HL-60/S4 treated with phorbol 12-myristate 13-acetate at 8.2 ng/mL for 4 days and 3 days (cell line): ENCODE measurements at regions not wholly inside any gene's neighbourhood (a gene's known extent, or its start where the extent isn't known, plus 50 kb on each side); places are given as distances from the start of the nearest gene placed in this dataset.

ENCODE experiments used
- in situ Hi-C: fragments of 300-500 bp; cut with MboI; formaldehyde crosslinking; loops from 2 replicates; pipeline ENCODE4 v1.15.0; 2022; ENCODE audit warnings: low sequenced_read_pairs

- in situ Hi-C loops = no loop called here
These were observed 111.5 kb upstream of the RPS6KA2 start for GRCh38 chr6:166738386-166739116.

GRCh38 chr6:166737261-166737660 lies 110.2 kb upstream of the RPS6KA2 start:
- in situ Hi-C loops = no loop called here

- in situ Hi-C loops = no loop called here
These were observed 109.6 kb upstream of the RPS6KA2 start for GRCh38 chr6:166736634-166737033.

- in situ Hi-C loops = no loop called here
These were observed 106.8 kb upstream of the RPS6KA2 start for GRCh38 chr6:166733900-166734299.

- in situ Hi-C loops = no loop called here
These were observed 102.6 kb upstream of the RPS6KA2 start for GRCh38 chr6:166729658-166730057.

GRCh38 chr6:166728884-166729530 lies 102.0 kb upstream of the RPS6KA2 start:
- in situ Hi-C loops = no loop called here

- in situ Hi-C loops = no loop called here
These were observed 99.2 kb upstream of the RPS6KA2 start for GRCh38 chr6:166726201-166726600.

GRCh38 chr6:166725571-166725970 lies 98.5 kb upstream of the RPS6KA2 start:
- in situ Hi-C loops = no loop called here

- in situ Hi-C loops = no loop called here
These were observed 97.5 kb upstream of the RPS6KA2 start for GRCh38 chr6:166724576-166724975.

- in situ Hi-C loops = no loop called here
These were observed 95.7 kb upstream of the RPS6KA2 start for GRCh38 chr6:166722785-166723184.

GRCh38 chr6:166721576-166721975 lies 94.5 kb upstream of the RPS6KA2 start:
- in situ Hi-C loops = no loop called here

GRCh38 chr6:166720856-166721255 lies 93.8 kb upstream of the RPS6KA2 start:
- in situ Hi-C loops = no loop called here

GRCh38 chr6:166719019-166719418 lies 92.0 kb upstream of the RPS6KA2 start:
- in situ Hi-C loops = no loop called here

GRCh38 chr6:166718516-166718915 lies 91.5 kb upstream of the RPS6KA2 start:
- in situ Hi-C loops = no loop called here

GRCh38 chr6:166716910-166717617 lies 90.0 kb upstream of the RPS6KA2 start:
- in situ Hi-C loops = no loop called here

- in situ Hi-C loops = no loop called here
These were observed 88.9 kb upstream of the RPS6KA2 start for GRCh38 chr6:166715992-166716391.

GRCh38 chr6:166715065-166715464 lies 88.0 kb upstream of the RPS6KA2 start:
- in situ Hi-C loops = no loop called here

GRCh38 chr6:166714581-166714980 lies 87.5 kb upstream of the RPS6KA2 start:
- in situ Hi-C loops = no loop called here

GRCh38 chr6:166714187-166714510 lies 87.1 kb upstream of the RPS6KA2 start:
- in situ Hi-C loops = no loop called here

- in situ Hi-C loops = no loop called here
These were observed 86.6 kb upstream of the RPS6KA2 start for GRCh38 chr6:166713434-166714186.
